SK-N-SH treated with all-trans-retinoic acid at 6 μM for 48 hours (cell line): ENCODE measurements at regions not wholly inside any gene's neighbourhood (a gene's known extent, or its start where the extent isn't known, plus 50 kb on each side); places are given as distances from the start of the nearest gene placed in this dataset.
"Not testable (repeated sequence)": the region's sequence is repeated elsewhere in the genome, so short reads cannot be mapped to it uniquely, and the experiment has no call there.

Source experiments
- ATAC-seq: fragments of 200-7000 bp; cut with Tn5 transposase; 3 replicates; pipeline ENCODE4 v1.9.1; 2020; ENCODE audit warnings: mild to moderate bottlenecking, moderate library complexity
- ARNTL ChIP-seq: fragments of 450-650 bp; formaldehyde crosslinking; IDR thresholded peaks from 2 replicates; pipeline ENCODE4 v1.5.0; 2020; ENCODE audit warnings: low read depth, mild to moderate bottlenecking, moderate library complexity, borderline replicate concordance
- BACH2 ChIP-seq: fragments of 250-450 bp; sonication (Bioruptor Pico); IDR thresholded peaks from 2 replicates; pipeline ENCODE4 v1.9.0; 2021; ENCODE audit warnings: mild to moderate bottlenecking, borderline replicate concordance
- CSDC2 ChIP-seq: fragments of 250-450 bp; sonication (Bioruptor Pico); IDR thresholded peaks from 2 replicates; pipeline ENCODE4 v1.5.0; 2020; ENCODE audit warnings: mild to moderate bottlenecking, moderate library complexity
- ESRRG ChIP-seq: fragments of 250-450 bp; sonication (Bioruptor Pico); IDR thresholded peaks from 2 replicates; pipeline ENCODE4 v1.6.1; 2021; ENCODE audit warnings: mild to moderate bottlenecking
- ISL1 ChIP-seq: fragments of 250-450 bp; sonication (Bioruptor Pico); IDR thresholded peaks from 2 replicates; pipeline ENCODE4 v2.1.2; 2022; ENCODE audit warnings: mild to moderate bottlenecking, moderate library complexity
- OSR1 ChIP-seq: fragments of 250-450 bp; sonication (Bioruptor Pico); IDR thresholded peaks from 2 replicates; pipeline ENCODE4 v1.8.0; 2022; ENCODE audit warnings: moderate library complexity, mild to moderate bottlenecking, inconsistent platforms
- PPARA ChIP-seq: fragments of 250-450 bp; sonication (Bioruptor Pico); IDR thresholded peaks from 2 replicates; pipeline ENCODE4 v1.5.0; 2020; ENCODE audit warnings: mild to moderate bottlenecking, borderline replicate concordance
- RARB ChIP-seq: fragments of 250-450 bp; sonication (Bioruptor Pico); IDR thresholded peaks from 2 replicates; pipeline ENCODE4 v1.8.0; 2021; ENCODE audit warnings: mild to moderate bottlenecking, moderate library complexity
- SNAI2 ChIP-seq: fragments of 250-450 bp; sonication (Bioruptor Pico); IDR thresholded peaks from 2 replicates; pipeline ENCODE4 v1.5.0; 2020; ENCODE audit warnings: mild to moderate bottlenecking, moderate library complexity
- TOX ChIP-seq: fragments of 250-450 bp; sonication (Bioruptor Pico); IDR thresholded peaks from 2 replicates; pipeline ENCODE4 v1.8.0; 2021; ENCODE audit warnings: mild to moderate bottlenecking, moderate library complexity, borderline replicate concordance
- ZC3H10 ChIP-seq: fragments of 250-450 bp; sonication (Bioruptor Pico); IDR thresholded peaks from 2 replicates; pipeline ENCODE4 v1.5.1; 2021; ENCODE audit warnings: mild to moderate bottlenecking, moderate library complexity
- ZFP3 ChIP-seq: fragments of 250-450 bp; sonication (Bioruptor Pico); IDR thresholded peaks from 2 replicates; pipeline ENCODE4 v1.5.0; 2020; ENCODE audit warnings: mild to moderate bottlenecking, moderate library complexity
- ZFP30 ChIP-seq: fragments of 450-650 bp; formaldehyde crosslinking; IDR thresholded peaks from 2 replicates; pipeline ENCODE4 v1.5.0; 2022; ENCODE audit warnings: mild to moderate bottlenecking, moderate library complexity
- ZNF70 ChIP-seq: fragments of 450-650 bp; formaldehyde crosslinking; IDR thresholded peaks from 2 replicates; pipeline ENCODE4 v1.5.0; 2020; ENCODE audit warnings: mild to moderate bottlenecking, moderate library complexity
- ZNF8 ChIP-seq: fragments of 450-650 bp; formaldehyde crosslinking; IDR thresholded peaks from 2 replicates; pipeline ENCODE4 v1.5.0; 2020; ENCODE audit warnings: mild to moderate bottlenecking, moderate library complexity
- TF ChIP-seq, protein P1 (sequence below): fragments of 250-450 bp; sonication (Bioruptor Pico); IDR thresholded peaks from 2 replicates; pipeline ENCODE4 v1.8.0; 2020; ENCODE audit warnings: mild to moderate bottlenecking, moderate library complexity, borderline replicate concordance
- TF ChIP-seq, protein P2 (sequence below): fragments of 250-450 bp; sonication (Bioruptor Pico); IDR thresholded peaks from 2 replicates; pipeline ENCODE4 v1.5.1; 2021; ENCODE audit warnings: mild to moderate bottlenecking, moderate library complexity
- TF ChIP-seq, protein P3 (sequence below): fragments of 250-450 bp; sonication (Bioruptor Pico); IDR thresholded peaks from 2 replicates; pipeline ENCODE4 v1.5.1; 2020; ENCODE audit warnings: low read depth, mild to moderate bottlenecking, moderate library complexity
- TF ChIP-seq, protein P4 (sequence below): fragments of 250-450 bp; sonication (Bioruptor Pico); IDR thresholded peaks from 2 replicates; pipeline ENCODE4 v1.8.0; 2021; ENCODE audit warnings: low read depth, mild to moderate bottlenecking, moderate library complexity, borderline replicate concordance

DNA sequence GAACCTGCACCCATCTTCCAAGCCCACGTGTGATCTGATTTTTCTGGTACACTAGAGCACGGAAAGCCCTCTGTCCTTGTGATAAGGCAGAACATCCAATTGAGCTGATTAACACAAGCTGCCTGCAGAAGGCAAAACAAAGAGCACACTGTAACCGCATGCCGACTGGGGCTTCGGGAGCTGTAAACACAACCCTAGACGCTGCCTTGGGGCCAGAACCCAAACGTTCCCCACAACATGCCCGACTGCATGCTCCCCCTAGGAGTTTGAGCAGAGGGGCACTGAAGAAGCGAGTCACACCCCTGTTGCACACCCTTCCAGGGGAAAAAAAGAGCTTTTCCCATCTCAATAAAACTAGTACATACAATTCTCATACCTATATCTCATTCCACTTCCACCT, 470.7 kb downstream of the HTR1B start:
- TF ChIP-seq ISL1 (CRISPR knock-in tag) (no peak), ZNF70 (CRISPR knock-in tag) (no peak), ARNTL (CRISPR knock-in tag) (no peak), OSR1 (no peak), PPARA (CRISPR knock-in tag) (no peak)
- no peak; the same call in 2 of the 3 replicates for ATAC-seq

DNA sequence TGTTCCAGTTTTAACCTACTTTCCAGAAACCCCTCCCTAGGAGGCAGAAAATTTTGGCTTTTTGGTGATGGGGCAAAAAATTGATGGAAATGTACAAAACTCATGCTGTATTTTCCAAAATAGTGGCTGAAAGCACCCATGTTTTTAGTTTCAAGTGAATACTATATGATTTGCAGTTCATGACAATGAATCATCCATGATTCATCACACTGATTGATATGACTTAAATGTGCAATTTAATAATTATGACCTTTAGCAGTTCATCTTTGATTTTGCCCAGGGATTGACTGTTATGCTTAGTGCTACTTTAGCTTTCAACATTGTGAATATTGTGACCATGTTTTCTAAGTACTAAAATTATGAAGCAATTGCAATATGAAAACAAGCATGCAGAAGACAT, 478.7 kb downstream of the HTR1B start:
- no peak for ATAC-seq

DNA sequence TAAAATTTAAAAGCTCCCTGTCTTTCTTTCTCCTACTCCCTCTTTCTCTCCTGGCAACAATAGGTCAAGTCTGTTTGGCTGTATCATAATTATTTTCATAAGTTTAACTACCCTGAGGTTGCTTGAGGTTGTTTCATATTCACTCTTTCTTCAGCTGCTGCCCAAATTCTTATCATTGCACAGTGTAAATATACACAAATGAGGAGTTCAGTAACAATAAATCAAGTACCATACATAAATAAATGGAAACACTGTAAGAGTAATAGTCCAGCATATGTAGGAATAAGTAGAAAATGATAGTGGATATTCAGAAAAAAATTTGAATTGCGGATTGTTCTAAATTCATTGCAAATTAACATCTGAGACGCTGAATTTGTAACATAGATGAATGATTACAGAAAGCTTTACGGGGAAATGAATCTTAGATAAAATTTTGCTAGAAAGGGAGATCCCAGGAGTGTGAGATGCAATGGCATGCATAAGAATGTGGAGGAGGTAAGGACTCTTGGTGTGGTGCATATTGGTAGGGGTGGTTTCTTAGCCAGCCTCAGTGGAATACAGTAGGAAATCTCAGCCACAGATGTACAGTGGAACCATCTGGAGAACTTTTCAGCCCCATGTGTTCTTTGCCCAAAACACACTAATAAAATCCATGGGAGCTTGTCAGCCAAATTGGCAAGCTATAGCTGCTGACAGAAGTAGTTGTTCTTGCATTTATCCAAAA, 480.7 kb downstream of the HTR1B start:
- TF ChIP-seq PPARA (CRISPR knock-in tag): no peak
- no peak for ATAC-seq

More for the DNA sequence above, 478.7 kb downstream of the HTR1B start:
- TF ChIP-seq, protein P1, sequence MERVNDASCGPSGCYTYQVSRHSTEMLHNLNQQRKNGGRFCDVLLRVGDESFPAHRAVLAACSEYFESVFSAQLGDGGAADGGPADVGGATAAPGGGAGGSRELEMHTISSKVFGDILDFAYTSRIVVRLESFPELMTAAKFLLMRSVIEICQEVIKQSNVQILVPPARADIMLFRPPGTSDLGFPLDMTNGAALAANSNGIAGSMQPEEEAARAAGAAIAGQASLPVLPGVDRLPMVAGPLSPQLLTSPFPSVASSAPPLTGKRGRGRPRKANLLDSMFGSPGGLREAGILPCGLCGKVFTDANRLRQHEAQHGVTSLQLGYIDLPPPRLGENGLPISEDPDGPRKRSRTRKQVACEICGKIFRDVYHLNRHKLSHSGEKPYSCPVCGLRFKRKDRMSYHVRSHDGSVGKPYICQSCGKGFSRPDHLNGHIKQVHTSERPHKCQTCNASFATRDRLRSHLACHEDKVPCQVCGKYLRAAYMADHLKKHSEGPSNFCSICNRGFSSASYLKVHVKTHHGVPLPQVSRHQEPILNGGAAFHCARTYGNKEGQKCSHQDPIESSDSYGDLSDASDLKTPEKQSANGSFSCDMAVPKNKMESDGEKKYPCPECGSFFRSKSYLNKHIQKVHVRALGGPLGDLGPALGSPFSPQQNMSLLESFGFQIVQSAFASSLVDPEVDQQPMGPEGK (CRISPR knock-in tag): no peak
- TF ChIP-seq BACH2 (no peak), ZNF8 (CRISPR knock-in tag) (no peak), RARB (no peak), OSR1 (no peak), ZFP30 (no peak), SNAI2 (CRISPR knock-in tag) (no peak), ZNF70 (CRISPR knock-in tag) (no peak), ARNTL (CRISPR knock-in tag) (no peak), CSDC2 (CRISPR knock-in tag) (no peak), ZFP3 (CRISPR knock-in tag) (no peak), ESRRG (CRISPR knock-in tag) (no peak)
- TF ChIP-seq, protein P2, sequence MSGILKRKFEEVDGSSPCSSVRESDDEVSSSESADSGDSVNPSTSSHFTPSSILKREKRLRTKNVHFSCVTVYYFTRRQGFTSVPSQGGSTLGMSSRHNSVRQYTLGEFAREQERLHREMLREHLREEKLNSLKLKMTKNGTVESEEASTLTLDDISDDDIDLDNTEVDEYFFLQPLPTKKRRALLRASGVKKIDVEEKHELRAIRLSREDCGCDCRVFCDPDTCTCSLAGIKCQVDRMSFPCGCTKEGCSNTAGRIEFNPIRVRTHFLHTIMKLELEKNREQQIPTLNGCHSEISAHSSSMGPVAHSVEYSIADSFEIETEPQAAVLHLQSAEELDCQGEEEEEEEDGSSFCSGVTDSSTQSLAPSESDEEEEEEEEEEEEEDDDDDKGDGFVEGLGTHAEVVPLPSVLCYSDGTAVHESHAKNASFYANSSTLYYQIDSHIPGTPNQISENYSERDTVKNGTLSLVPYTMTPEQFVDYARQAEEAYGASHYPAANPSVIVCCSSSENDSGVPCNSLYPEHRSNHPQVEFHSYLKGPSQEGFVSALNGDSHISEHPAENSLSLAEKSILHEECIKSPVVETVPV (CRISPR knock-in tag): no peak
- TF ChIP-seq, protein P3, sequence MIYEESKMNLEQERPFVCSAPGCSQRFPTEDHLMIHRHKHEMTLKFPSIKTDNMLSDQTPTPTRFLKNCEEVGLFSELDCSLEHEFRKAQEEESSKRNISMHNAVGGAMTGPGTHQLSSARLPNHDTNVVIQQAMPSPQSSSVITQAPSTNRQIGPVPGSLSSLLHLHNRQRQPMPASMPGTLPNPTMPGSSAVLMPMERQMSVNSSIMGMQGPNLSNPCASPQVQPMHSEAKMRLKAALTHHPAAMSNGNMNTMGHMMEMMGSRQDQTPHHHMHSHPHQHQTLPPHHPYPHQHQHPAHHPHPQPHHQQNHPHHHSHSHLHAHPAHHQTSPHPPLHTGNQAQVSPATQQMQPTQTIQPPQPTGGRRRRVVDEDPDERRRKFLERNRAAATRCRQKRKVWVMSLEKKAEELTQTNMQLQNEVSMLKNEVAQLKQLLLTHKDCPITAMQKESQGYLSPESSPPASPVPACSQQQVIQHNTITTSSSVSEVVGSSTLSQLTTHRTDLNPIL (CRISPR knock-in tag): no peak
- TF ChIP-seq, protein P4, sequence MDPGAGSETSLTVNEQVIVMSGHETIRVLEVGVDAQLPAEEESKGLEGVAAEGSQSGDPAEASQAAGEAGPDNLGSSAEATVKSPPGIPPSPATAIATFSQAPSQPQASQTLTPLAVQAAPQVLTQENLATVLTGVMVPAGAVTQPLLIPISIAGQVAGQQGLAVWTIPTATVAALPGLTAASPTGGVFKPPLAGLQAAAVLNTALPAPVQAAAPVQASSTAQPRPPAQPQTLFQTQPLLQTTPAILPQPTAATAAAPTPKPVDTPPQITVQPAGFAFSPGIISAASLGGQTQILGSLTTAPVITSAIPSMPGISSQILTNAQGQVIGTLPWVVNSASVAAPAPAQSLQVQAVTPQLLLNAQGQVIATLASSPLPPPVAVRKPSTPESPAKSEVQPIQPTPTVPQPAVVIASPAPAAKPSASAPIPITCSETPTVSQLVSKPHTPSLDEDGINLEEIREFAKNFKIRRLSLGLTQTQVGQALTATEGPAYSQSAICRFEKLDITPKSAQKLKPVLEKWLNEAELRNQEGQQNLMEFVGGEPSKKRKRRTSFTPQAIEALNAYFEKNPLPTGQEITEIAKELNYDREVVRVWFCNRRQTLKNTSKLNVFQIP (CRISPR knock-in tag): no peak

DNA sequence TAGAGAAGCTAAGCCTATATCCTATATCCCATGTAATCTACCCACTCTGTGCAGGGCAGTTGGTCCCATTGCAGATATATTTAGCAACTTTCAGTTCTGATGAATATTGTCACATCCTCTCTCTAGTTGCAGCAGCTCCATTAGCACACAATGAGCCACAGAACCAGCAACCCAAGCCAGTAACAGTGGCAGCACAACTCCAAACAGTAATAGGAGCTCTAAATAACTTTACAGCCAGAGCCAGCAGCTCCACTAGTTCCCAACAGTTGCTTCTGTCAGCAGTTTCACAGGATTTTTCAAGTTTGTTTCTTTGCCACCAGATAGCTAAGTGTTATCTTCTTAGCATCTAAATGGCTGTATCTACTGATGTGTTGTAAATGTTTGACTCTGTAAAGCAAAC, 490.8 kb downstream of the HTR1B start:
- TF ChIP-seq ZC3H10 (CRISPR knock-in tag): no peak
- TF ChIP-seq ISL1 (CRISPR knock-in tag): no peak
- TF ChIP-seq TOX (CRISPR knock-in tag): no peak
- no peak for TF ChIP-seq ESRRG (CRISPR knock-in tag)
- TF ChIP-seq ZFP3 (CRISPR knock-in tag): no peak
- TF ChIP-seq ZNF8 (CRISPR knock-in tag): no peak
- no peak for ATAC-seq

DNA sequence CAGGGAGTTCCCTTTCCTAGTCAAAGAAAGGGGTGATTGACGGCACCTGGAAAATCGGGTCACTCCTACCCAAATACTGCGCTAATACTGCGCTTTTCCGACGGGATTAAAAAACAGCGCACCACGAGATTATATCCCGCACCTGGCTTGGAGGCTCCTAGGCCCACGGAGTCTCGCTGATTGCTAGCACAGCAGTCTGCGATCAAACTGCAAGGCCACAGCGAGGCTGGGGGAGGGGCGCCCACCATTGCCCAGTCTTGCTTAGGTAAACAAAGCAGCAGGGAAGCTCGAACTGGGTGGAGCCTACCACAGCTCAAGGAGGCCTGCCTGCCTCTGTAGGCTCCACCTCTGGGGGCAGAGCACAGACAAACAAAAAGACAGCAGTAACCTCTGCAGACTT, 504.1 kb downstream of the HTR1B start:
- ATAC-seq: not testable (repeated sequence)
